ENCODE measurements at regions not wholly inside any gene's neighbourhood (a gene's known extent, or its start where the extent isn't known, plus 50 kb on each side); places are given as distances from the start of the nearest gene placed in this dataset.

- no peak overlapping the region for H3K9ac ChIP-seq (ENCODE audit: low read length)
- H3K4me3 ChIP-seq (ENCODE audit: low read length) = peak overlapping the region; percentile 2
- H3K9me2 ChIP-seq (ENCODE audit: insufficient read depth, low read length) = no peaks in the 10 kb centered on the region
- TF ChIP-seq TAF1 (IDR thresholded peaks at IDR 0.05; ENCODE audit: low read depth) = no peak
- TF ChIP-seq REST (IDR thresholded peaks at IDR 0.05; ENCODE audit: borderline replicate concordance) = peak; percentile 44
- TF ChIP-seq POLR2AphosphoS5 (IDR thresholded peaks at IDR 0.05) = peak; percentile 40
- TF ChIP-seq MXI1 (conservative IDR thresholded peaks at IDR 0.05; ENCODE audit: poor library complexity, severe bottlenecking) = no peak
- TF ChIP-seq EZH2 (IDR thresholded peaks at IDR 0.05; ENCODE audit: borderline replicate concordance, insufficient read depth, low read length, poor library complexity, severe bottlenecking) = no peak
- TF ChIP-seq SMC3 (conservative IDR thresholded peaks at IDR 0.05; ENCODE audit: poor library complexity) = no peak
- TF ChIP-seq RAD21 (conservative IDR thresholded peaks at IDR 0.05) = peak; percentile 14
- peak; percentile 76 for TF ChIP-seq EP300 (conservative IDR thresholded peaks at IDR 0.05; ENCODE audit: poor library complexity, severe bottlenecking)
- no peak for TF ChIP-seq CTCF (IDR thresholded peaks at IDR 0.05; ENCODE audit: poor library complexity, severe bottlenecking)
- H3K9me3 ChIP-seq (ENCODE audit: low read length) = no peaks in the 10 kb centered on the region
- H3K27ac ChIP-seq (ENCODE audit: low read length) = peak overlapping the region; percentile 58
- no peaks in the 10 kb centered on the region for H3K79me2 ChIP-seq (replicated peaks; ENCODE audit: insufficient read depth, low read length)
- H3K27me3 ChIP-seq (ENCODE audit: insufficient read depth, low read depth, low read length) = no peaks in the 10 kb centered on the region
- no peaks in the 10 kb centered on the region for H3F3A ChIP-seq (ENCODE audit: insufficient read depth, low read length, poor library complexity, severe bottlenecking)
- no peaks in the 10 kb centered on the region for H4K20me1 ChIP-seq (ENCODE audit: insufficient read depth)
- H3K4me2 ChIP-seq (ENCODE audit: low read length) = peak overlapping the region; percentile 25
- H3K36me3 ChIP-seq (ENCODE audit: insufficient read depth, low read length) = no peaks in the 10 kb centered on the region
- H2AFZ ChIP-seq (ENCODE audit: low read depth, low read length) = no peak overlapping the region
These were observed 444.9 kb upstream of the FOXG1 start for GRCh38 chr14:28321475-28322244.

DNA sequence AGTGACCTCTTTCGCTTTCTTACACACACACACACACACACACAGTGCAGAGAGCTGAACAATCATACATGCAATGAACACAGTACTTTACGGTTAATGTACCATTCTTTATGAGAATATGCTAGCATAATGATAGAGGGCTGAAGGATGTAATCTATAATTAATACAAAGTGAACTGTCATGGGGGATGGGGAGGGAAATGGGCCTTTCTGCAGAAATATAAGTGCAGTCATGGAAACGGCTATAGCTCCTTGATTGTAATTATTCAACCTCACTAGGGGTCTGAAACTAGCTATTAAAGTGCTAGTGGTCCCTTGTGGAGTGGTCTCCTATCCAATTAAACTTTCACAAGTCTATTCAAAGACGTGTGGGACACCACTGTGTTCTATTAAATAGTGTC, 443.2 kb upstream of the FOXG1 start:
- no peak for TF ChIP-seq EZH2 (IDR thresholded peaks at IDR 0.05; ENCODE audit: borderline replicate concordance, insufficient read depth, low read length, poor library complexity, severe bottlenecking)
- TF ChIP-seq EP300 (conservative IDR thresholded peaks at IDR 0.05; ENCODE audit: poor library complexity, severe bottlenecking) = no peak
- H3K36me3 ChIP-seq (ENCODE audit: insufficient read depth, low read length) = no peaks in the 10 kb centered on the region
- H3K4me3 ChIP-seq (ENCODE audit: low read length) = no peak overlapping the region
- H3K27ac ChIP-seq (ENCODE audit: low read length) = peak overlapping the region; percentile 13
- H2AFZ ChIP-seq (ENCODE audit: low read depth, low read length) = no peak overlapping the region
- H4K20me1 ChIP-seq (ENCODE audit: insufficient read depth) = no peaks in the 10 kb centered on the region
- no peaks in the 10 kb centered on the region for H3K9me2 ChIP-seq (ENCODE audit: insufficient read depth, low read length)
- H3K79me2 ChIP-seq (replicated peaks; ENCODE audit: insufficient read depth, low read length) = no peaks in the 10 kb centered on the region
- H3F3A ChIP-seq (ENCODE audit: insufficient read depth, low read length, poor library complexity, severe bottlenecking) = no peaks in the 10 kb centered on the region
- no peak overlapping the region for H3K4me2 ChIP-seq (ENCODE audit: low read length)
- H3K9me3 ChIP-seq (ENCODE audit: low read length) = no peaks in the 10 kb centered on the region
- H3K9ac ChIP-seq (ENCODE audit: low read length) = no peak overlapping the region
- H3K27me3 ChIP-seq (ENCODE audit: insufficient read depth, low read depth, low read length) = no peaks in the 10 kb centered on the region
